NCI-H146 treated with DMSO at 0.1 percent for 48 hours (cell line): ENCODE measurements at regions not wholly inside any gene's neighbourhood (a gene's known extent, or its start where the extent isn't known, plus 50 kb on each side); places are given as distances from the start of the nearest gene placed in this dataset.
A peak's percentile ranks its signal among the peaks of the same experiment; 100 is the strongest.
"Not testable (repeated sequence)": the region's sequence is repeated elsewhere in the genome, so short reads cannot be mapped to it uniquely, and the experiment has no call there.

ENCODE experiments used
- DNase-seq: peaks from one replicate; lab custom pipeline; 2025; ENCODE audit not compliant: unreplicated experiment; lab: John Stamatoyannopoulos, UW

DNA sequence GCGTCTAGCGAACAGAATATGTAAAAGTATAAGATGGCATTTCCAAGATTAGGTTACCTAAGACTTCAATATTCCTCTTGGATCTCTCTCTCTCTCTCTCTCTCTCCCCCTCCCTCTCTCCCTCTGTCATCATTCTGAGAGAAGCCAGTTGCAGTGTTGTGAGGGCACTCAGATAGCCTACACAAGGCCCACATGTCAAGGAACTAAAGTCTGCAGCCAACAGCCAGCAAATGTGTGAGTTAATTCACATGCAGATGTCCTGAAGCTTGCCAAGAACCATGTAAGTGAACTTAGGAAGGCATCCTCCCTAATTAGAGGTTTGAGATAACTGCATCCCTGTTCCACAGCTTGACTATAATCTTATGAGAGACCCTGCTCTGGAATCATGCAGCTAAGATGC is 822.9 kb upstream of the PRR20A start:
- no peak for DNase-seq

DNA sequence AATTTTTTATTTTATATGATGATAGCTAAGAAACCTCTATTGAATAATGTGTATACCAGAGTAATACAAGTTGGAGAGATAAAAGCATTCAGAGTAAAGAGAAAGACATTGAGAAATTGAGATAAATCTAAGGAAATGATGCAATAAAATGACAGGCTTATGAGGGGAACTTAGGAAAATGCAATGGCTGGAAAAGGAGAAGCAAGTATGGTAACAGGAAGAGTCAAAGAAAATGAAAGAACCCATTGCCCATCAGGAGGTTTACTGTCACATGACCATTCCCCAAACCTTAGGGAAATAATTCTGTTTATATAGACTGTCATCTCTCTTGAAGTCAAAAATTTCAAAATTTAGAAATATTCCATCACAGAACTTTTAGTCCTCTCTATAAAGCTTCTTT is 808.0 kb upstream of the PRR20A start:
- DNase-seq = no peak

- no peak for DNase-seq
Observed at GRCh38 chr13:56335775-56336174, 804.9 kb upstream of the PRR20A start.

GRCh38 chr13:56338421-56338820 is 802.3 kb upstream of the PRR20A start:
- DNase-seq = no peak

GRCh38 chr13:56347014-56347413 is 793.7 kb upstream of the PRR20A start:
- no peak for DNase-seq

DNA sequence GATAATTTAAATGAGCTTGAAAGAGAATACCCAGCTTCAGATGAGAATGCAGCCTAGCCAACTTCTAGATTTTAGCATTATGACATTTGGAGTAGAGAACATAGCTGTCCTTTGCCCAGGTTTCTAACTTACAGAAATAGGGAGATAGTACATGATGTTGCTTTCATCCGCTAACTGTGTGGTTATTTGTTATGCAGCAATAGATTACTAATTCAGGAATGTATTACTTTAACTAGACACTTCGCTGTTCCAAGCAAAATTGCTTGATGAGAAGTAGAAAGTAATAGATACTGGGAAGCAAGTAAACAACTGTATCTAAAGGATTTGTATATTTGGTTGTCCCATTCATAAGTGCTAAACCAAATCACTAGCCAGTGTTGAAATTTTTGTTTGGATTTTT is 790.9 kb upstream of the PRR20A start:
- no peak for DNase-seq

GRCh38 chr13:56351041-56351440 is 789.7 kb upstream of the PRR20A start:
- DNase-seq = peak; percentile 5

DNA sequence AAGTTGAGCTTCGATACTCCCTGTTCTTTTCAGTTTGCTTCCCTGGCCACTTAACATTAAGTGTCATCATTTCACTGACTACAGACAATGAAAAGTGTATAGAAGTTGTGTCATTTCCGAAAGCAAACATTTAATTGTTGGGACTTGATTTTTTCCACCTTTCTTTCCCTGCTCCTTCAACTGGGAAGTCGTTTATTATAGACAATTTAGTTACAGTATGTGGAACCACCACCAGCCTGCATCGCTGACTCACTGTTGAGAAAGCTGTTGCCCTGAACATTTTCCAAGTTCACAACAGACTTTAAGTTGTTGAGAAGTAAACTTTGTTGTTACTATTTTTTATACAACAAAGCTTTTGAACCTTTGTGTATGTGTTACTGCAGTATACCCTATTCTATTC is 788.4 kb upstream of the PRR20A start:
- no peak for DNase-seq

DNA sequence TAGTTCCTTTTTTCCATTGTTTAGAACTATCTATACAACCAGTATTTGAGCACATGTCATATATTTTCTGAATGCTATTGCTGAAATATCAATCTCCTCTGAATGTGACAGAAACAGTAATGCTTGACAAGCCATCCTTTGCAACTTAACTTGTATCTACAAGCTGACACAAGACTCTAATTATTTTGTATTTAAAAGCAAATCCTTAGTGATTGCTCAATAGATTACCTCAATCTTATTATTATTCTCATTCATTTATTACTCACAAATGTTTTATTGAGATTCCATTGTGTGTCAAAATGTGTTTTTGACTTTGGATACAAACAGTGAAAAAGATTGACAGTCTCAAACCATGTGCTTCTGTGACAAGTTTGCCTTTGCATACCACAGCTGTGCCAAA is 787.8 kb upstream of the PRR20A start:
- DNase-seq = no peak

DNA sequence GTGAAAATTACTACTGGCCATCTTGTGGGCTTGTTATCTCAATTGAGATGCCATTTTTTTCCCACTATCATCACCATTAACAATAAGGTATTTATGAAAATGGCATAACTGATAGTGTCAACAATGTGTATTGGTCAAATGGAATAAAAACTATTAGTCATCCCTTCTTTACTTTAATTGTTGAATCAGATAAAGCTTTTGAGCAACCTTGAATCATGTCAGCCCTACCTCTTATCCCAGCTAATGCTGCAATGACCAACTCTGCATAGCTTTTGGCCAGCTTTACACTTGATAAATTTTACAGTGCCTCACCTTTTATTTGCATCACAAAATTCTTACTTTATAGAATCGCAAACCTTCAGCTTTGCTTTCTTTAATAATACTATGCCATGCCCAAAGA is 784.0 kb upstream of the PRR20A start:
- DNase-seq = no peak

- no peak for DNase-seq
Observed at GRCh38 chr13:56378566-56378965, 762.2 kb upstream of the PRR20A start.

GRCh38 chr13:56393549-56393948 is 747.2 kb upstream of the PRR20A start:
- no peak for DNase-seq

DNA sequence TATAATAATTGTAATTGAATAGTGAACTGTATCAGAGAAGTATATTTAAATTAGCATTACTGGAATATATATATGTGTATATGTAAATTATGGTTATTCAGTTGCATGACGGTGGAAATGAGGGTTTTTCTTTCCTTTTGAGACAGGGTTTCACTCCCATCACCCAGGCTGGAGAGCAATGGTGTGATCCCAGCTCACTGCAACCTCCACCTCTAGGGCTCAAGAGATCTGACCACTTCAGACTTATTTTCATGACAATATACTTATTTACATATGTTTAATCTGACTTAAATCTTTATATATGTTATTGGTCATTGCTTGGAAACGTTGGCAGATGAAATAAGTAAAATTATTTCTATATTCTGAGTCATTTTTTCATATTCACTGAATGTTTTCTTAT is 744.4 kb upstream of the PRR20A start:
- DNase-seq = no peak

DNA sequence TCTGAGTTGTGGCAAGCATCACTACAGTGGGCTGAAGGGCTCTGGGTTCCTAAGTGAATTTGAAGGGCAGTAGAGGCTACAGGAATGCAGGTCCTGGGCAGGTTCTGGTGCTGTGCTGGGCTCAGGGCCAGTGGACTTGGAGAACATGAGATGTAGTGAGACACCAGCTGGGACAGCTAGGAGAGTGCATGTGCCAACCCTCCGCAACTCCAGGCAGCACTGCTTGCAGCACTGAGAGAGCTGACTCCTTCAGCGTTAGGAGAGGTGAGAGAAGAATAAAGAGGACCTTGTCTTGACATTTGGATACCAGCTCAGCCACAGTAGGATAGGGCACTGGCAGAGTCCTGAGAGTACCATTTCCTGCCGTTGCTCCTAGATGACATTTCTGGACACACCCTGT is 739.9 kb upstream of the PRR20A start:
- DNase-seq = no peak

- DNase-seq = no peak
Observed at GRCh38 chr13:56412856-56413255, 727.9 kb upstream of the PRR20A start.

DNA sequence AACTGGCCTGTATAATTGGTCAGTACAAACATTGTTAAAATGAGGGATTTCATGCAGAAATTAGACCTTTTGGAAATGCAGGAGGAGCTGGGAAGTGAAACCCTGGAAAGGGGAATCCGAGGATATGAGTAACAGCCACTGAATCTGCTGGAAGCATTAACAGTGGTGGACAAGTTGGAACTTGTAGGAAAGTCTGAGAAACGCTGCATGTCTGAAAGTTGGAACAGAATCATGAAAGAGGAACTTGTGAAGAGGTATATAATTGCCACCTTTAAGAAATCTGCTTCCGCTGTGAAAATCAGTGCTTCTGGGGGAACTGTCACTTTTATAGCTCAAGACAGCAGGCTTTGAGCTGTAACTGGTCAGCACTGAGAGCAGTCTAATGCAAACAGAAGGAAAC is 716.5 kb upstream of the PRR20A start:
- DNase-seq = no peak

GRCh38 chr13:56457535-56458190 is 683.1 kb upstream of the PRR20A start:
- no peak for DNase-seq

DNA sequence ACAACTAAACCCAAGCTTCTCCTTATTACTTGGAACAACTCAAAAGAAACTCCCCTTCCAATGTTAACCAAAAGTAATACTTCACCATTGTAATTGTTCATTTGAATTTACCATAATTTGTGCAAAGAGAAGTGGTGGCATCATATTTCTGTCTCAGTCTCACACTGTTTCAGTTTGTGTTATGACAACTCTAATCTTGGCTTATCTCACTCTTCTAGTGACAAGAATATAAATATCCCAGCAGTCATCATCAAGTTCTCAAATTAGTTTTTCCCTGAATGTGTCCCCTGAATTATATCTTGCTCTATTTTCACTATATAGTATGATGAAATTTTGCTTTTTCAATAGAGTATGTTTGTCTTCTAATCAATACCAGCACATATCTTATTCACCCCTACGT is 681.4 kb upstream of the PRR20A start:
- no peak for DNase-seq

DNA sequence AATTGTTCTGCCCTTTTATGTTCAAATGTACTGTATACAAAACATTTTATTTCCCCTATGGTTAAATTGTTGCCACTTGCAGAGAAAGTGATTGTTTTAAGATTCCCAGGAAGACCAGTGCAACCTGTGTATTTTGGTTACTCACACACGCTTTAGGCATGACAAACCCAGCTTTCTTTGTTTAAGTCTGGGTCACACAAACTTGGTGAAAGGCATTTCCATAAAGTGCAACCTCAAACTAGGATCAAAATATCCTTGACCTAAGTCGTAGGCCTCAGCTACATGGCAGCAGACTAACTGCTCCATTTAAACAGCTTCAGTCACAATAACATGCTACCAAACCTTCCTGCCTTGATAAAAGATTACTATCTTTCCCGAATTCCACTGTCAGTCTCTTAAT is 639.0 kb upstream of the PRR20A start:
- no peak for DNase-seq

- no peak for DNase-seq
Observed at GRCh38 chr13:56510836-56511235, 629.9 kb upstream of the PRR20A start.

GRCh38 chr13:56512336-56512735 is 628.4 kb upstream of the PRR20A start:
- not testable (repeated sequence) for DNase-seq

DNA sequence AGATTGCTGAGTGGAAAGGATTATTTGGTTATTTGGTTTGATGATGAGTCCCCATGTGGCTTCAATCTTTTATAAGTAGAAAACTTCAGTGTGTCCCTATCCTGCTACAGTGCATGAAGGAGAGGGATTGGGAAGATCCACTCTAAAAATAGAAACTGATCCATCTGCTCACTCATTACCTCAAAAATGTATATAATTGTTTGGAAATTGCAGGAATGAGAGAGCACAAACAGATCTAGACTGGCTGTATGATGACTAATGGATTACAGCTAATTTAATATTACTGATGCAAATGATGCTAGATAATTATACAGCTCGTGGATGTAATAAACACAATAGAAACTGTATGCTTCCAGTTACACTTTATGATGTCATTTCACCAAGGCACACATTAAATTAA is 625.3 kb upstream of the PRR20A start:
- DNase-seq = no peak

- peak; percentile 98 for DNase-seq
Observed at GRCh38 chr13:56528040-56528790, 612.5 kb upstream of the PRR20A start.
